ENCODE measurements at regions not wholly inside any gene's neighbourhood (a gene's known extent, or its start where the extent isn't known, plus 50 kb on each side); places are given as distances from the start of the nearest gene placed in this dataset.
"Not testable (repeated sequence)": the region's sequence is repeated elsewhere in the genome, so short reads cannot be mapped to it uniquely, and the experiment has no call there.

- in situ Hi-C loops (cut with HindIII; ENCODE audit: low pct_ligation_motif_present, low pct_unique_long_range_greater_than_20kb, low sequenced_read_pairs); DNase-seq: not testable (repeated sequence)
Measured at GRCh38 chr11:71781491-71781890, 51.5 kb upstream of the DEFB108B start.

GRCh38 chr11:71782229-71782861 lies 50.7 kb upstream of the DEFB108B start:
- DNase-seq; in situ Hi-C loops (cut with HindIII; ENCODE audit: low pct_ligation_motif_present, low pct_unique_long_range_greater_than_20kb, low sequenced_read_pairs): not testable (repeated sequence)

DNA sequence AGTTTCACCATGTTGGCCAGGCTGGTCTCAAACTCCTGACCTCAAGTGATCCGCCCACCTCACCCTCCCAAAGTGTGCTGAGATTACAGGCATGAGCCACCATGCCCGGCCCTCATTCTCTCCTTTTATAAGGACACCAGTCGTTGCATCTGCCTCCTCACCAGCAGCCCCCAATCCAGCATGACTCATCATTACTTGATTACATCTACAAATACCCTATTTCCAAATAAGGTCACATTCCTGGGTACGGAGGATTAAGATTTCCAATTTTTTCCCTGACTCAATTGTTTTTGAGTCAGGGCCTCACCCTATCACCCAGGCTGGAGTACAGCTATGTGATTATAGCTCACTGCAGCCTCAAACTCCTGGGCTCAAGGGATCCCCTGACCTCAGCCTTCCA lies 49.8 kb upstream of the DEFB108B start:
- in situ Hi-C loops (cut with HindIII; ENCODE audit: low pct_ligation_motif_present, low pct_unique_long_range_greater_than_20kb, low sequenced_read_pairs); DNase-seq: not testable (repeated sequence)

Data from ACHN (cell line).